GM21717 (cell line): ENCODE measurements at regions not wholly inside any gene's neighbourhood (a gene's known extent, or its start where the extent isn't known, plus 50 kb on each side); places are given as distances from the start of the nearest gene placed in this dataset.
A peak's percentile ranks its signal among the peaks of the same experiment; 100 is the strongest.

Experiments
- ATAC-seq: cut with Tn5 transposase; IDR thresholded peaks from one replicate; pipeline ENCODE4 v1.9.1; 2021; ENCODE audit warnings: mild to moderate bottlenecking, moderate library complexity; ENCODE audit not compliant: unreplicated experiment

- ATAC-seq, result no peak
Observed at GRCh38 chr13:67437244-67437643, 207.1 kb upstream of the PCDH9 start.

DNA sequence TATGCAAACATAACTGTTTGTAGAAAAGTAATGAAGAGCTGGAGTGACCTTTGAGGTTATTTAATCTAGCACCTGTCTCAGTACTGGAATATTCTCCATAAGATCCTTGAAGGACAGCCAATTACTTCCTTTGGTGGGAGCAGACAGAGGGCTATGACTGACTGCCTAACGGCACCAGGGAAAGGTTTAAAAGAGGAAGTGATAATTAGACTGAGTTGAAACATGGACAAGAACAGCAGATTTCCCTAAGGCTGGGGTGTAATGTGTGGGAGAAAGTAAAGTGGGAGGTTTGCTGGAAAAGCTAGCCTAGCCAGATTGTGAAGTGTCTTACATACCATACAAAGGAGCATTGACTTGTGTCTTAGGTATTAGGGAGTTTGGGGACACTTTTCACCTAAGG, 191.3 kb upstream of the PCDH9 start:
- ATAC-seq, result no peak

- peak; percentile 92 for ATAC-seq
Observed at GRCh38 chr13:67416047-67416925, 186.2 kb upstream of the PCDH9 start.

DNA sequence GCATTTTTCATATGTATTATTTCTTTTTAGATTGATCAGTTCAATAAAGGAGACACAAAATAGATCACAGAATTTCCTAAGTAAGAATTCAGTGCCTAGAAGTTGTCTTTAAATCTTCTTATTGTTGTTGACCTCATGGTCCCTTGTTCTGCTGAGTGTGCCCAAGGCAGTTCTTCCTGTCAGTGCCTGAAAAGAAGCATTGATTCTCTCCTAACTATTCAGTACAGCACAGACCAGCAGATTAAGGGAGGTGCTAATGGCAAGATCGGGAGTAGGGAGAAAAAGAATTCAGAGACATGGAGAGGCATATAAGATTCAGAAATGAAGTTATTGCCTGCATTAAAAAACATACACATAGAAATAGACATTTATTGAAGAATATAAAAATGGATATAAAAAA, 180.5 kb upstream of the PCDH9 start:
- no peak for ATAC-seq

GRCh38 chr13:67408798-67409197, 178.7 kb upstream of the PCDH9 start:
- no peak for ATAC-seq

DNA sequence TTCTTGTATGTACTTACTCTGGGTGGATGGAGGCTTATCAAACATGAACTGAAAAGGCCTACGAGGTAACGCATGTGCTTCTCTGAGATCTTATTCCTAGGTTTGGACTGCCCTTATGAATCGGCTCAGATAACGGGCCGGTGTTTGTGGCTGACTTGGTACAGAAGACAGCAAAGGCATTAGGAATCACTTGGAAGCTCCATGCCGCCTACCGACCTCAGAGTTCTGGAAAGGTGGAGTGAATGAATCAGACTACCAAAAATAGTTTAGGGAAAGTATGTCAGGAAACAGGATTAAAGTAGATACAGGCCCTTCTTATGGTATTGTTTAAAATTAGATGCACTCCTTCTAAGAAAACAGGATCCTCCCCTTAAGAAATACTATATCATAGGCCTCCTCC, 172.4 kb upstream of the PCDH9 start:
- no peak for ATAC-seq

- ATAC-seq, result no peak
Observed at GRCh38 chr13:67395577-67395976, 165.4 kb upstream of the PCDH9 start.

GRCh38 chr13:67392014-67392413, 161.9 kb upstream of the PCDH9 start:
- ATAC-seq, result no peak

GRCh38 chr13:67390462-67391086, 160.4 kb upstream of the PCDH9 start:
- no peak for ATAC-seq

DNA sequence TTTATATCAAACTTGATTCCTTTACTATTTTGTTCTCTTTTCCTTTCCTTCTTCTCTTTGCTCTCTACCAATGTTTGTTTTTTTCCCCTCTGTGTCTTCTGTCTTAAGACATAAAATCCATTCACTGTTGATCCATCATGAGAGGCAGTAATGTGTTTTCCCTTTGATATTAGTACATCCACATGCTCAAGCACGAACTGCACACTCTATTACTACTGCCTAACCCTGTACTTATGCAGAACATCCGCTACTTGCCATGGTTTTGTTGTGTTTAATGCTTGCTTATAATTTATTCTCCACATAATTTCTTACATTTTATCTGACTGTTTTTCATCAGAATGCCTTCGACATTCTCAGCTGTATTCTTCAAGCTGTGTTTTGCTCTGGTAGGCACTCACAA, 159.0 kb upstream of the PCDH9 start:
- no peak for ATAC-seq

DNA sequence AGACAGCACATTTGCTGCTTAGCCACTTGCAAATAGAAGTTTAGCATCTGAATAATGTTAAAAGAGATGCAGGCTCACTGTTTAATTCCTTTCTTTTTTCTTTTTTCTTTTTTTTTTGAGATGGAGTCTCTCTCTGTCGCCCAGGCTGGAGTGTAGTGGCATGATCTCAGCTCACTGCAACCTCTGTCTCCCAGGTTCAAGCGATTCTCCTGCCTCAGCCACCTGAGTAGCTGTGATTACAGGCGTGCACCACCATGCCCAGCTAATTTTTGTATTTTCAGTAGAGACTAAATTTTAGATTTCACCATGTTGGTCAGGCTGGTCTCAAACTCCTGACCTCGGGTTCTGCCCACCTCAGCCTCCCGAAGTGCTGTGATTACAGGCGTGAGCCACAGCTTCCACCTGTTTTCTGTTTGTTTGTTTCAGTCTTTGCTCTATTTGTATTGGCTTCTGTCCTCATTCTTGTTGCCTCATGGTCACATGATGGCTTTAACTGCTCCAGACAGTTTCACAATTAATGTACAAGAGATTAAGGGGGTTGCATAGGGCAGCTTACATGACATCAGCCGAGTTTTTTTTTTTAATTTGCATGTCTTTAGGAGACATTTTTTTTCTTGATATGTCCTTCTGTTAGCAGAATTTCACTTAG, 153.1 kb upstream of the PCDH9 start:
- peak; percentile 76 for ATAC-seq

GRCh38 chr13:67377919-67378318, 147.8 kb upstream of the PCDH9 start:
- ATAC-seq, result peak; percentile 78

DNA sequence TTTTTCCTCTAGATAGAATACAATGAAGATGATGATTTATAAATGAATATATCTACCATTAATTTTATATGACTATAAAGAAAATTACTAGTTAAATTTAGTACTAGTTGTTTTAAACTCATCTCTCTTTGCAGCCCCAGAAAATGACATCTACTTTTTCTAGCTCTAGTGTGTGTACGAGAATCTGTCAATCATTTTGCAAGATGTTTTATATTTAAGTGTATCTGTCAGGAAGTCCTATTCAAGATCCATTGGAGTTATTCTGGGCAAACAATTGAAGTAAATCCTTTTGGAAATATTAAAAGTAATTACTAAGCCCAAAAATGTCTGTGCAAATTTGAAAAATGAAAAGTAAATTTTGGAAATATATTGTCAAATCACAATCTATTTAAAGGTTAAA, 144.3 kb upstream of the PCDH9 start:
- ATAC-seq, result no peak

GRCh38 chr13:67372868-67373464, 142.8 kb upstream of the PCDH9 start:
- ATAC-seq, result no peak

GRCh38 chr13:67369895-67370660, 139.9 kb upstream of the PCDH9 start:
- ATAC-seq, result no peak

DNA sequence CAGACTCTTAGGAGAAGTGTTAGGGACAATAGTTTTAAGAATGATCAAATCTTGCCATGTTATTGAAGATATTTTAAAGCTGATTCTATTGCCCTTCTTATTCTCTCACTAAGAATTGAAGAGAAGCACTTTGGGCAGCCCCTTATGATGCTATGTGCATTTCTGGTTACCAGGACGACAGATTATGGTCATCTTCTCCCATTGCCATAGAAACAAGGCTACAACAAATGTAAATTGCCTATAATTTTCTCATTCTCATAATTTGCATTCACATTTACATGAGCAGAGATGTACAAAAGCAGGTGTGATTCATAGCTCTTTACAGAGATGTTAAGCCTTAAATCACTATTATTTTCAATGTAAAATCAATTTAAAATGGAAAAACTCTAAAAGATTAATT, 137.3 kb upstream of the PCDH9 start:
- ATAC-seq, result no peak

- no peak for ATAC-seq
Observed at GRCh38 chr13:67366533-67366932, 136.4 kb upstream of the PCDH9 start.

DNA sequence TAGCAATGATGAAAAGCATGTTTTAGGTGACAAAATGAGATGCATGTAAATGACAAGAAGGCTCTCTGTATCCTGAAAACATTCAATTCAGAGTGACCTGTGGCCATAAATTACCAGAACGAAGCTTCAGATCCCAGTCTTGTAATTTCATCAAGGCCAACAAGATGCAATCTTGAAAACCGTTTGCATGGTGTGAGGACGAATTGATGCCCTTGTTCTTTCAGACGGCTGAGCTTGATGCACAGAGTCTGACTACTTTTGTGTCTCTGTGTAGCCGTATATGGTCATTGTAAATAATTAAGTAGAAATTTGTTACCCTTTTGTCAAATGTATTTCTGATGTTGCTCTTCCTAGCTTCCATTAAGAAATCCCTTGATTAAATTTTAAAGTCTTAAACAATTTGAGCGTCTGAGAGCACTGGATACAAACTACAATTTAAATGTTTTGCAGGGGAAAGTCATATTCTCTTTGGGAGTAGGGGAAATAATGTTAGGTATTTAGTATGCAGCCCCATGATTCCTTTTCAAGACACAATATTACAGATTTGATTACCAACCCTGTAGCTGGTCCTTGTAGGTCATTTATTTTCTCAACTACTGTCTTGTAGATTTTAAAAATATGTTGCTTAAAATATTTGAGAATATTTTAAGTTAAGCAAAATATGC, 125.8 kb upstream of the PCDH9 start:
- no peak for ATAC-seq

DNA sequence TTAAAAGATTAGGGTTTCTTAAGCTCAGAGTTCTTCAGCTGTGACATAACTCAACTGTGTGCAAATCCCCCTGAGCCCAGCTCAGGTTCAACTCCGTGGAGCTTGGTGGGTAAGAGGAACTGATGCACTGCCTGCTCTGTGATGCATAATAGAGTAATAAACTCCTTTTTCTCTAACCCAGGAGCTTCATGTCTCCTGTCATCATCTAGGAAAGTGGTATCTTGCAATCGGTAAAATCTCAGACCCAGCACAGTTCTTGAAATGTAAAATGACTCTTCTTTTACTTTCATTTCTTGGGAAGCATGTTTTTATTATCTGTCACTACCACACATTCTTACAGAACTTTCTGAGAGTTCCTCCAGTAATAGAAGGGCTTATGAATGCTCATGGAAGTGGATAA, 123.8 kb upstream of the PCDH9 start:
- ATAC-seq, result peak; percentile 58

- ATAC-seq, result no peak
Observed at GRCh38 chr13:67353031-67353430, 122.9 kb upstream of the PCDH9 start.
